ENCODE measurements at regions not wholly inside any gene's neighbourhood (a gene's known extent, or its start where the extent isn't known, plus 50 kb on each side); places are given as distances from the start of the nearest gene placed in this dataset.

DNA sequence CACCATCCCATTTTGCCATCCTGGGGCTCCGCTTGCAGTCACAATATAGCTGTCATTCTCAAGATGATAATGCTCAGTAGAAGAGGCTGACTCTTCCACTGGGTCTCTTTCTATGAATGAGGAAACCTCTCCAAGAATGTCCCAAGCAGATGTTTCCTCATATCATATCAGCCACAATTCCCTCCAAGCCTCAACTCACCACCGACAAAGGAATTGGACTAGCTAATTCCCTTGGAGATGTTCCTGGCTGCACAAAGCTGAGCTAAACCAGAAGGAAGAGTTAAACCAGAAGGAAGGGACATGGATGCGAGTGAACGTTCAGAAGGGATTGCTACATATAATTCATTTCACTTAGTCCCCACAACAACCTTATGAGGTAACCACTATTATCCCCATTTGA is 65.0 kb upstream of the NPAS2 start:
- ChIA-PET CTCF (no interaction called here), POLR2A (no interaction called here)
- peaks cover 6% of the 10 kb centered on the region for H3K9me3 Mint-ChIP-seq
- no peaks in the 10 kb centered on the region for H3K36me3 Mint-ChIP-seq (ENCODE audit: low read depth)
- no peaks in the 10 kb centered on the region for H3K4me1 Mint-ChIP-seq
- H3K27me3 Mint-ChIP-seq: peaks cover 24% of the 10 kb centered on the region
- ATAC-seq (ENCODE audit: low read depth) (no peak), DNase-seq (no peak)
- H3K4me3 Mint-ChIP-seq: no peak overlapping the region
- intact Hi-C loops (cut with micrococcal nuclease): no loop called here
- TF ChIP-seq, protein P1, sequence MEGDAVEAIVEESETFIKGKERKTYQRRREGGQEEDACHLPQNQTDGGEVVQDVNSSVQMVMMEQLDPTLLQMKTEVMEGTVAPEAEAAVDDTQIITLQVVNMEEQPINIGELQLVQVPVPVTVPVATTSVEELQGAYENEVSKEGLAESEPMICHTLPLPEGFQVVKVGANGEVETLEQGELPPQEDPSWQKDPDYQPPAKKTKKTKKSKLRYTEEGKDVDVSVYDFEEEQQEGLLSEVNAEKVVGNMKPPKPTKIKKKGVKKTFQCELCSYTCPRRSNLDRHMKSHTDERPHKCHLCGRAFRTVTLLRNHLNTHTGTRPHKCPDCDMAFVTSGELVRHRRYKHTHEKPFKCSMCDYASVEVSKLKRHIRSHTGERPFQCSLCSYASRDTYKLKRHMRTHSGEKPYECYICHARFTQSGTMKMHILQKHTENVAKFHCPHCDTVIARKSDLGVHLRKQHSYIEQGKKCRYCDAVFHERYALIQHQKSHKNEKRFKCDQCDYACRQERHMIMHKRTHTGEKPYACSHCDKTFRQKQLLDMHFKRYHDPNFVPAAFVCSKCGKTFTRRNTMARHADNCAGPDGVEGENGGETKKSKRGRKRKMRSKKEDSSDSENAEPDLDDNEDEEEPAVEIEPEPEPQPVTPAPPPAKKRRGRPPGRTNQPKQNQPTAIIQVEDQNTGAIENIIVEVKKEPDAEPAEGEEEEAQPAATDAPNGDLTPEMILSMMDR (IDR thresholded peaks at IDR 0.05): no peak
- no peak overlapping the region for H3K27ac Mint-ChIP-seq

- ATAC-seq (ENCODE audit: low read depth): no peak
- H3K36me3 Mint-ChIP-seq (ENCODE audit: low read depth): no peaks in the 10 kb centered on the region
- H3K4me3 Mint-ChIP-seq: no peak overlapping the region
- intact Hi-C loops (cut with micrococcal nuclease): no loop called here
- H3K4me1 Mint-ChIP-seq: no peaks in the 10 kb centered on the region
- TF ChIP-seq, protein P1 (IDR thresholded peaks at IDR 0.05): no peak
- CTCF ChIA-PET: no interaction called here
- H3K27me3 Mint-ChIP-seq: peaks cover 24% of the 10 kb centered on the region
- H3K9me3 Mint-ChIP-seq: peaks cover 3% of the 10 kb centered on the region
- POLR2A ChIA-PET: no interaction called here
- H3K27ac Mint-ChIP-seq: no peak overlapping the region
- DNase-seq: no peak
Observed at GRCh38 chr2:100755441-100755840, 64.5 kb upstream of the NPAS2 start.

- DNase-seq (no peak), ATAC-seq (ENCODE audit: low read depth) (no peak)
- Mint-ChIP-seq H3K36me3 (ENCODE audit: low read depth) (no peaks in the 10 kb centered on the region), H3K27me3 (peaks cover 22% of the 10 kb centered on the region), H3K4me1 (no peaks in the 10 kb centered on the region), H3K4me3 (no peak overlapping the region), H3K9me3 (no peaks in the 10 kb centered on the region), H3K27ac (no peak overlapping the region)
- POLR2A ChIA-PET: no interaction called here
- TF ChIP-seq, protein P1 (IDR thresholded peaks at IDR 0.05): no peak
- intact Hi-C loops (cut with micrococcal nuclease): no loop called here
- CTCF ChIA-PET: no interaction called here
Observed at GRCh38 chr2:100756704-100757103, 63.2 kb upstream of the NPAS2 start.

- TF ChIP-seq, protein P1 (IDR thresholded peaks at IDR 0.05): no peak
- Mint-ChIP-seq H3K4me3 (no peak overlapping the region), H3K4me1 (no peaks in the 10 kb centered on the region), H3K27ac (no peak overlapping the region), H3K36me3 (ENCODE audit: low read depth) (no peaks in the 10 kb centered on the region), H3K9me3 (no peaks in the 10 kb centered on the region), H3K27me3 (peaks cover 25% of the 10 kb centered on the region)
- no peak for DNase-seq
- POLR2A ChIA-PET: no interaction called here
- CTCF ChIA-PET: no interaction called here
- intact Hi-C loops (cut with micrococcal nuclease): no loop called here
- ATAC-seq (ENCODE audit: low read depth): no peak
Observed at GRCh38 chr2:100757621-100758394, 62.1 kb upstream of the NPAS2 start.

- POLR2A ChIA-PET: no interaction called here
- TF ChIP-seq, protein P1 (IDR thresholded peaks at IDR 0.05): no peak
- Mint-ChIP-seq H3K9me3 (no peaks in the 10 kb centered on the region), H3K36me3 (ENCODE audit: low read depth) (no peaks in the 10 kb centered on the region), H3K4me1 (no peaks in the 10 kb centered on the region), H3K4me3 (no peak overlapping the region), H3K27me3 (peaks cover 22% of the 10 kb centered on the region), H3K27ac (no peak overlapping the region)
- no peak for ATAC-seq (ENCODE audit: low read depth)
- no peak for DNase-seq
- intact Hi-C loops (cut with micrococcal nuclease): no loop called here
- CTCF ChIA-PET: no interaction called here
Observed at GRCh38 chr2:100759901-100760300, 60.0 kb upstream of the NPAS2 start.

Data from activated B cell treated with CpG ODN at 0.5 μM for 24 hours (primary cell).